ENCODE measurements at regions not wholly inside any gene's neighbourhood (a gene's known extent, or its start where the extent isn't known, plus 50 kb on each side); places are given as distances from the start of the nearest gene placed in this dataset.
"Not testable (repeated sequence)": the region's sequence is repeated elsewhere in the genome, so short reads cannot be mapped to it uniquely, and the experiment has no call there.

- TF ChIP-seq CTCF, POLR2A (IDR thresholded peaks at IDR 0.05): not testable (repeated sequence)
Observed at GRCh38 chr9:62560603-62561002, 1370.8 kb downstream of the SPATA31A7 start.
